Fibroblast of lung (primary cell): ENCODE measurements at regions not wholly inside any gene's neighbourhood (a gene's known extent, or its start where the extent isn't known, plus 50 kb on each side); places are given as distances from the start of the nearest gene placed in this dataset.
"Not testable (repeated sequence)": the region's sequence is repeated elsewhere in the genome, so short reads cannot be mapped to it uniquely, and the experiment has no call there.

Experiments
- DNase-seq, 2 donors: peaks; one replicate each; pipeline versions ENCODE4 v3.0.0 to v3.0.0-alpha.2; 2010; ENCODE audit warnings: low read depth in 2 of 2
- H2AFZ ChIP-seq: 2 replicates; pipeline ENCODE4 v1.5.1; 2012; ENCODE audit warnings: low read length, control low read depth, inconsistent platforms
- H3K27ac ChIP-seq: 2 replicates; pipeline ENCODE4 v1.5.1; 2011; ENCODE audit warnings: low read length, control low read depth; ENCODE audit not compliant: insufficient read depth
- H3K27me3 ChIP-seq: 2 replicates; pipeline ENCODE4 v1.5.1; 2011; ENCODE audit warnings: mild to moderate bottlenecking, low read length; ENCODE audit not compliant: control insufficient read depth, insufficient read depth
- H3K36me3 ChIP-seq: 2 replicates; pipeline ENCODE4 v1.5.1; 2011; ENCODE audit warnings: low read length; ENCODE audit not compliant: control insufficient read depth, insufficient read depth
- H3K4me1 ChIP-seq: 2 replicates; pipeline ENCODE4 v1.5.1; 2011; ENCODE audit warnings: low read length; ENCODE audit not compliant: control insufficient read depth, insufficient read depth; ENCODE audit errors: extremely low read depth
- H3K4me2 ChIP-seq: 2 replicates; pipeline ENCODE4 v1.5.1; 2011; ENCODE audit warnings: low read length, control low read depth; ENCODE audit not compliant: insufficient read depth; ENCODE audit errors: extremely low read depth
- H3K4me3 ChIP-seq, 4 experiments: fragments of 200-600 bp in 1 of 4; sonication (generic) in 1 of 4; replicated peaks in 1 of 4; 2 replicates each; pipeline ENCODE4 v1.5.1; 2011 to 2016; ENCODE audit warnings: low read length in 4 of 4, low read depth in 3 of 4, mild to moderate bottlenecking in 3 of 4, control low read depth in 2 of 4, inconsistent platforms in 1 of 4, mixed read lengths in 1 of 4; ENCODE audit not compliant: insufficient read depth in 1 of 4; ENCODE audit errors: control extremely low read depth in 1 of 4
- H3K79me2 ChIP-seq: 2 replicates; pipeline ENCODE4 v1.5.1; 2012; ENCODE audit warnings: mild to moderate bottlenecking, low read length, inconsistent platforms; ENCODE audit not compliant: control insufficient read depth, insufficient read depth
- H3K9ac ChIP-seq: 2 replicates; pipeline ENCODE4 v1.5.1; 2011; ENCODE audit warnings: mild to moderate bottlenecking, low read length, control low read depth; ENCODE audit not compliant: insufficient read depth
- H3K9me3 ChIP-seq: 2 replicates; pipeline ENCODE4 v1.5.1; 2012; ENCODE audit warnings: low read depth, low read length; ENCODE audit not compliant: control insufficient read depth, insufficient read depth
- H4K20me1 ChIP-seq: 2 replicates; pipeline ENCODE4 v1.5.1; 2011; ENCODE audit warnings: low read length; ENCODE audit not compliant: control insufficient read depth, insufficient read depth; ENCODE audit errors: extremely low read depth
- EZH2 ChIP-seq: IDR thresholded peaks from 2 replicates; pipeline ENCODE4 v1.5.1; 2012; ENCODE audit warnings: low read length, control low read depth, mild to moderate bottlenecking; ENCODE audit errors: missing control alignments
- TF ChIP-seq, protein P1 (sequence below), 2 donors: IDR thresholded peaks in 1 of 2; conservative IDR thresholded peaks in 1 of 2; 1 replicate in 1 of 2; 2 replicates in 1 of 2; pipeline ENCODE4 v1.5.1; 2011 to 2012; ENCODE audit warnings: low read length in 2 of 2, control low read depth in 1 of 2, inconsistent platforms in 1 of 2, low read depth in 1 of 2, mild to moderate bottlenecking in 1 of 2

DNA sequence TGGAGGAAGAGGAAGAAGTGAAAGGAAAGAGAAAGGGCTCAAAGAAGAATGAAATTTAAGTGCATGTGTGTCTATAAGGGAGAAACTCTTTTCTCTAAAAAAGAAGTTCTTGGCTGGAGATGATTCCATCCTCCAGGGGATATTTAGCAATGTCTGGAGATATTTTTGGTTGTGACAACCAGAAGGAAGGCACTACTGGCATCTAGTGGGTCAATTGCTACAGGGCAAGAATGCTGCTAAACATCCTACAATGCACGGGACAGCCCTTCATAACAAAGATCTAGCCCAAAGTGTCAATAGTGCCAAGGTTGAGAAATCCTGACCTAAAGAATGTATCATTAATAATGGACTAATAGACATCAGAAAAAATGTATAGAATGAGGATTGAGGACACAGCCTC is 57.4 kb upstream of the ST3GAL6 start:
- Histone ChIP-seq H3K4me1 (peaks cover 2% of the 10 kb centered on the region), H3K27ac (no peak overlapping the region), H4K20me1 (no peaks in the 10 kb centered on the region), H3K9ac (no peak overlapping the region), H2AFZ (no peak overlapping the region), H3K9me3 (no peaks in the 10 kb centered on the region), H3K4me3 (no peak overlapping the region), H3K79me2 (no peaks in the 10 kb centered on the region), H3K4me2 (no peak overlapping the region), H3K27me3 (no peaks in the 10 kb centered on the region), H3K36me3 (no peaks in the 10 kb centered on the region)
- TF ChIP-seq EZH2: no peak
- TF ChIP-seq, protein P1, sequence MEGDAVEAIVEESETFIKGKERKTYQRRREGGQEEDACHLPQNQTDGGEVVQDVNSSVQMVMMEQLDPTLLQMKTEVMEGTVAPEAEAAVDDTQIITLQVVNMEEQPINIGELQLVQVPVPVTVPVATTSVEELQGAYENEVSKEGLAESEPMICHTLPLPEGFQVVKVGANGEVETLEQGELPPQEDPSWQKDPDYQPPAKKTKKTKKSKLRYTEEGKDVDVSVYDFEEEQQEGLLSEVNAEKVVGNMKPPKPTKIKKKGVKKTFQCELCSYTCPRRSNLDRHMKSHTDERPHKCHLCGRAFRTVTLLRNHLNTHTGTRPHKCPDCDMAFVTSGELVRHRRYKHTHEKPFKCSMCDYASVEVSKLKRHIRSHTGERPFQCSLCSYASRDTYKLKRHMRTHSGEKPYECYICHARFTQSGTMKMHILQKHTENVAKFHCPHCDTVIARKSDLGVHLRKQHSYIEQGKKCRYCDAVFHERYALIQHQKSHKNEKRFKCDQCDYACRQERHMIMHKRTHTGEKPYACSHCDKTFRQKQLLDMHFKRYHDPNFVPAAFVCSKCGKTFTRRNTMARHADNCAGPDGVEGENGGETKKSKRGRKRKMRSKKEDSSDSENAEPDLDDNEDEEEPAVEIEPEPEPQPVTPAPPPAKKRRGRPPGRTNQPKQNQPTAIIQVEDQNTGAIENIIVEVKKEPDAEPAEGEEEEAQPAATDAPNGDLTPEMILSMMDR (conservative IDR thresholded peaks at IDR 0.05 in 1 of 2, IDR thresholded peaks at IDR 0.05 in 1 of 2; ENCODE audit: low read depth in 1 of 2, low read length in 2 of 2): no peak
- no peak for DNase-seq

- H3K27me3 ChIP-seq, H4K20me1 ChIP-seq, H3K9ac ChIP-seq, H3K4me3 ChIP-seq, H2AFZ ChIP-seq, DNase-seq, H3K9me3 ChIP-seq, H3K79me2 ChIP-seq, H3K4me1 ChIP-seq, H3K4me2 ChIP-seq, H3K36me3 ChIP-seq, H3K27ac ChIP-seq: not testable (repeated sequence)
Measured at GRCh38 chr3:98708681-98709080, 54.5 kb upstream of the ST3GAL6 start.

GRCh38 chr3:98709441-98709840 is 53.7 kb upstream of the ST3GAL6 start:
- H3K4me1 ChIP-seq: no peaks in the 10 kb centered on the region
- no peaks in the 10 kb centered on the region for H3K27me3 ChIP-seq
- H3K9me3 ChIP-seq: no peaks in the 10 kb centered on the region
- no peaks in the 10 kb centered on the region for H4K20me1 ChIP-seq
- TF ChIP-seq, protein P1 (conservative IDR thresholded peaks at IDR 0.05 in 1 of 2, IDR thresholded peaks at IDR 0.05 in 1 of 2; ENCODE audit: low read depth in 1 of 2, low read length in 2 of 2): no peak
- TF ChIP-seq EZH2: no peak
- no peak overlapping the region for H3K27ac ChIP-seq
- no peaks in the 10 kb centered on the region for H3K79me2 ChIP-seq
- DNase-seq: no peak
- no peak overlapping the region for H3K4me3 ChIP-seq
- no peak overlapping the region for H3K9ac ChIP-seq
- no peak overlapping the region for H2AFZ ChIP-seq
- H3K4me2 ChIP-seq: no peak overlapping the region
- H3K36me3 ChIP-seq: no peaks in the 10 kb centered on the region
